GM19438 (cell line): ENCODE measurements at regions not wholly inside any gene's neighbourhood (a gene's known extent, or its start where the extent isn't known, plus 50 kb on each side); places are given as distances from the start of the nearest gene placed in this dataset.

ENCODE experiments used
- ATAC-seq: cut with Tn5 transposase; IDR thresholded peaks from one replicate; pipeline ENCODE4 v1.9.1; 2021; ENCODE audit warnings: low read depth; ENCODE audit not compliant: unreplicated experiment

- no peak for ATAC-seq
These were observed 612.8 kb downstream of the ZPLD1 start for GRCh38 chr3:103047640-103048039.

- ATAC-seq = no peak
These were observed 613.4 kb downstream of the ZPLD1 start for GRCh38 chr3:103048068-103048722.

GRCh38 chr3:103052236-103052830 is 617.5 kb downstream of the ZPLD1 start:
- no peak for ATAC-seq

GRCh38 chr3:103055021-103055520 is 620.3 kb downstream of the ZPLD1 start:
- no peak for ATAC-seq

- ATAC-seq = no peak
These were observed 621.7 kb downstream of the ZPLD1 start for GRCh38 chr3:103056542-103056941.

GRCh38 chr3:103057003-103057402 is 622.2 kb downstream of the ZPLD1 start:
- no peak for ATAC-seq

GRCh38 chr3:103057487-103057886 is 622.7 kb downstream of the ZPLD1 start:
- ATAC-seq = no peak

GRCh38 chr3:103059432-103059831 is 624.6 kb downstream of the ZPLD1 start:
- ATAC-seq = no peak

- ATAC-seq = no peak
These were observed 625.4 kb downstream of the ZPLD1 start for GRCh38 chr3:103060242-103060641.

- no peak for ATAC-seq
These were observed 633.1 kb downstream of the ZPLD1 start for GRCh38 chr3:103067963-103068362.

GRCh38 chr3:103075282-103075681 is 640.5 kb downstream of the ZPLD1 start:
- ATAC-seq = no peak

GRCh38 chr3:103077910-103078309 is 643.1 kb downstream of the ZPLD1 start:
- no peak for ATAC-seq

GRCh38 chr3:103082501-103082900 is 647.7 kb downstream of the ZPLD1 start:
- no peak for ATAC-seq

- no peak for ATAC-seq
These were observed 649.2 kb downstream of the ZPLD1 start for GRCh38 chr3:103083848-103084631.

GRCh38 chr3:103085465-103085864 is 650.6 kb downstream of the ZPLD1 start:
- ATAC-seq = peak; percentile 85

GRCh38 chr3:103089758-103090157 is 654.9 kb downstream of the ZPLD1 start:
- ATAC-seq = no peak

GRCh38 chr3:103105206-103105605 is 670.4 kb downstream of the ZPLD1 start:
- no peak for ATAC-seq

GRCh38 chr3:103112273-103112672 is 677.5 kb downstream of the ZPLD1 start:
- no peak for ATAC-seq

- peak; percentile 43 for ATAC-seq
These were observed 691.3 kb downstream of the ZPLD1 start for GRCh38 chr3:103126115-103126514.

- ATAC-seq = no peak
These were observed 692.3 kb downstream of the ZPLD1 start for GRCh38 chr3:103127098-103127630.

- peak; percentile 80 for ATAC-seq
These were observed 692.9 kb downstream of the ZPLD1 start for GRCh38 chr3:103127737-103128136.
